Esophagus muscularis mucosa (tissue), 4 donors: ENCODE measurements at regions not wholly inside any gene's neighbourhood (a gene's known extent, or its start where the extent isn't known, plus 50 kb on each side); places are given as distances from the start of the nearest gene placed in this dataset.

Source experiments
- EP300 ChIP-seq: sonication (generic); formaldehyde crosslinking; IDR thresholded peaks from one replicate; pipeline ENCODE4 v1.6.1; 2017; ENCODE audit warnings: antibody characterized with exemption
- POLR2A ChIP-seq: fragments of 450-650 bp; IDR thresholded peaks from one replicate; pipeline ENCODE4 v1.6.1; 2017; ENCODE audit warnings: antibody characterized with exemption, moderate library complexity, mild to moderate bottlenecking, low read depth
- POLR2AphosphoS5 ChIP-seq, 2 donors: sonication (generic); formaldehyde crosslinking; IDR thresholded peaks; one replicate each; pipeline ENCODE4 v1.6.1; 2017; ENCODE audit warnings: antibody characterized with exemption in 2 of 2
- TF ChIP-seq, protein P1 (sequence below), 3 experiments: fragments of 200-600 bp in 2 of 3; fragments of 450-650 bp in 1 of 3; sonication (generic) in 2 of 3; IDR thresholded peaks; one replicate each; pipeline ENCODE4 v1.5.1; 2017 to 2019; ENCODE audit warnings: antibody characterized with exemption in 3 of 3, mild to moderate bottlenecking in 2 of 3, moderate library complexity in 1 of 3

DNA sequence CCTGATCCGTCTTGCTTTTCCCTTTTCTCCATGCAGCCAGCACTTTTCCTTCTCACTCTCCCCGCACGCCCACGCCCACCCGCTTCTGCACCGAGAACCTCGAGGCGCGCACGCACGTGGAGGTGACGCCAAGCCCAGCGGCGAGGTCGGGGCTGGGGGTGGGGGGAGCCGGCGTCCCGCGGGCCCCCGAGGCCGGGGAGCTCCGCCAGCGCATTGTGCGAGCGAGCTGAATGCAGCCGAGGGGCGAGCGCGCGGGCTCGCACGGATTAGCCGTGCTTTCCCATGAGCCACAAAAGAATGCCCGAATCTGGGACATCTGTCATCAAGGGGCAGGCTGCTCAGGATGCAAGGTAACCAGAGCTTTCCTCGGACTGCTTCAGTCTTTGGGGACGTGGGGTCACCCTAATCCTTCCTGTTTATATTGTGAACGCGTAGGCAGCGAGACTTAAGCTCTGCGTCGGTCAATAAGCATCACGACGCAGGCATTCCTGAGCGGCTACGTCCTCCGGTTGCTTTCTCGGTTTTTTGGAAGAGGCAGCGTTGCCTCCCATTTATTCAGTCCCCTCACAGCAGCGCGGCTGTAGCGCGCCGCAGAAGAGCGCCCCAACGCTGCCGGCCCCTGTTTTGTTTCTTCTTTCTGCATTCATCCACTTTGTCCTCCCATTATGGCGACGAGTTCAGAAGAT is 67.3 kb upstream of the AKT3 start:
- peak; percentile 46 for TF ChIP-seq POLR2AphosphoS5 (IDR thresholded peaks at IDR 0.05)
- no peak for TF ChIP-seq EP300
- TF ChIP-seq POLR2A: no peak
- TF ChIP-seq, protein P1, sequence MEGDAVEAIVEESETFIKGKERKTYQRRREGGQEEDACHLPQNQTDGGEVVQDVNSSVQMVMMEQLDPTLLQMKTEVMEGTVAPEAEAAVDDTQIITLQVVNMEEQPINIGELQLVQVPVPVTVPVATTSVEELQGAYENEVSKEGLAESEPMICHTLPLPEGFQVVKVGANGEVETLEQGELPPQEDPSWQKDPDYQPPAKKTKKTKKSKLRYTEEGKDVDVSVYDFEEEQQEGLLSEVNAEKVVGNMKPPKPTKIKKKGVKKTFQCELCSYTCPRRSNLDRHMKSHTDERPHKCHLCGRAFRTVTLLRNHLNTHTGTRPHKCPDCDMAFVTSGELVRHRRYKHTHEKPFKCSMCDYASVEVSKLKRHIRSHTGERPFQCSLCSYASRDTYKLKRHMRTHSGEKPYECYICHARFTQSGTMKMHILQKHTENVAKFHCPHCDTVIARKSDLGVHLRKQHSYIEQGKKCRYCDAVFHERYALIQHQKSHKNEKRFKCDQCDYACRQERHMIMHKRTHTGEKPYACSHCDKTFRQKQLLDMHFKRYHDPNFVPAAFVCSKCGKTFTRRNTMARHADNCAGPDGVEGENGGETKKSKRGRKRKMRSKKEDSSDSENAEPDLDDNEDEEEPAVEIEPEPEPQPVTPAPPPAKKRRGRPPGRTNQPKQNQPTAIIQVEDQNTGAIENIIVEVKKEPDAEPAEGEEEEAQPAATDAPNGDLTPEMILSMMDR (IDR thresholded peaks at IDR 0.05): no peak
